Panc1 (cell line): ENCODE measurements at regions not wholly inside any gene's neighbourhood (a gene's known extent, or its start where the extent isn't known, plus 50 kb on each side); places are given as distances from the start of the nearest gene placed in this dataset.

Experiments
- ATAC-seq: fragments of 200-7000 bp; cut with Tn5 transposase; 2 replicates; pipeline ENCODE4 v1.9.1; 2020; ENCODE audit warnings: mild to moderate bottlenecking, moderate library complexity
- BruUV-seq: library from RNA; stranded (reverse); fragments of 400-500 nt; replicated peaks from 2 replicates; lab custom pipeline; 2021; lab: Mats Ljungman, UMichigan
- CTCF ChIA-PET: fragments of 300-600 bp; sonication (Branson Sonifier 250); formaldehyde crosslinking; loops from one replicate; lab custom pipeline; 2022; ENCODE audit warnings: antibody characterized with exemption; lab: Charles Lee
- POLR2A ChIA-PET: fragments of 300-600 bp; sonication (Branson Sonifier 250); formaldehyde crosslinking; loops from one replicate; lab custom pipeline; 2022; ENCODE audit warnings: antibody characterized with exemption; lab: Charles Lee
- DNase-seq: peaks from one replicate; pipeline ENCODE4 v3.0.0-alpha.2; 2010; ENCODE audit warnings: low read depth, low spot score
- H3K27ac ChIP-seq: 2 replicates; pipeline ENCODE4 v1.5.1; 2011; ENCODE audit warnings: mild to moderate bottlenecking, low read length, inconsistent platforms
- H3K27me3 ChIP-seq: fragments of 200-500 bp; sonication (Bioruptor generic); 2 replicates; pipeline ENCODE4 v1.6.0; 2014; ENCODE audit warnings: low read length, inconsistent platforms; ENCODE audit not compliant: control insufficient read depth, insufficient read depth
- H3K36me3 ChIP-seq: fragments of 200-500 bp; sonication (Bioruptor generic); 2 replicates; pipeline ENCODE4 v1.5.1; 2014; ENCODE audit warnings: inconsistent platforms, mild to moderate bottlenecking, low read length, moderate library complexity; ENCODE audit not compliant: control insufficient read depth, insufficient read depth
- H3K4me1 ChIP-seq: 2 replicates; pipeline ENCODE4 v1.5.1; 2011; ENCODE audit warnings: inconsistent platforms, mild to moderate bottlenecking, low read length, moderate library complexity; ENCODE audit not compliant: control insufficient read depth, insufficient read depth
- H3K4me3 ChIP-seq, 2 experiments: 2 replicates each; pipeline ENCODE4 v1.5.1; 2011 to 2012; ENCODE audit warnings: low read depth in 2 of 2, low read length in 2 of 2, mild to moderate bottlenecking in 2 of 2, inconsistent platforms in 1 of 2, moderate library complexity in 1 of 2
- H3K9me3 ChIP-seq: fragments of 200-500 bp; sonication (Bioruptor generic); 2 replicates; pipeline ENCODE4 v1.5.1; 2014; ENCODE audit warnings: low read depth, mild to moderate bottlenecking, inconsistent platforms, low read length, moderate library complexity; ENCODE audit not compliant: control insufficient read depth, insufficient read depth
- POLR2AphosphoS5 ChIP-seq: IDR thresholded peaks from 2 replicates; pipeline ENCODE4 v1.6.1; 2012; ENCODE audit warnings: mild to moderate bottlenecking, low read depth, low read length, moderate library complexity
- SIN3A ChIP-seq: IDR thresholded peaks from 2 replicates; pipeline ENCODE4 v1.6.1; 2012; ENCODE audit warnings: low read depth, mild to moderate bottlenecking, low read length, moderate library complexity, borderline replicate concordance; ENCODE audit not compliant: insufficient read depth
- TCF7L2 ChIP-seq: IDR thresholded peaks from 2 replicates; pipeline ENCODE4 v1.6.1; 2011; ENCODE audit warnings: mild to moderate bottlenecking, low read depth, low read length, inconsistent platforms
- in situ Hi-C: cut with HindIII; loops from 2 replicates; pipeline ENCODE4 v1.10.0; 2016; ENCODE audit warnings: low sequenced_read_pairs, low pct_unique_long_range_greater_than_20kb
- intact Hi-C: fragments of 100-400 bp; cut with micrococcal nuclease; formaldehyde crosslinking; loops from one replicate; pipeline ENCODE4 v1.10.0; 2022; ENCODE audit not compliant: unreplicated experiment
- TF ChIP-seq, protein P1 (sequence below): fragments of 450-650 bp; IDR thresholded peaks from 2 replicates; pipeline ENCODE4 v1.5.1; 2017; ENCODE audit warnings: mild to moderate bottlenecking
- TF ChIP-seq, protein P2 (sequence below), 2 experiments: IDR thresholded peaks; 2 replicates each; pipeline ENCODE4 v1.6.1; 2011 to 2012; ENCODE audit warnings: low read depth in 2 of 2, control low read depth in 1 of 2, low read length in 1 of 2, mild to moderate bottlenecking in 1 of 2, moderate library complexity in 1 of 2; ENCODE audit not compliant: insufficient read depth in 1 of 2

- POLR2A ChIA-PET: no interaction called here
- intact Hi-C loops: no loop called here
- no TSS peak for BruUV-seq
- Histone ChIP-seq H3K4me1 (no peaks in the 10 kb centered on the region), H3K36me3 (no peaks in the 10 kb centered on the region), H3K27me3 (0 out of 2 replicates have a peak, but pooled peaks cover 3% of the 10 kb centered on the region), H3K4me3 (no peak overlapping the region), H3K27ac (no peak overlapping the region), H3K9me3 (no peaks in the 10 kb centered on the region)
- CTCF ChIA-PET: no interaction called here
- in situ Hi-C loops: no loop called here
- DNase-seq (no peak), ATAC-seq (no peak)
- TF ChIP-seq TCF7L2 (no peak), SIN3A (no peak), POLR2AphosphoS5 (no peak)
- TF ChIP-seq, protein P1, sequence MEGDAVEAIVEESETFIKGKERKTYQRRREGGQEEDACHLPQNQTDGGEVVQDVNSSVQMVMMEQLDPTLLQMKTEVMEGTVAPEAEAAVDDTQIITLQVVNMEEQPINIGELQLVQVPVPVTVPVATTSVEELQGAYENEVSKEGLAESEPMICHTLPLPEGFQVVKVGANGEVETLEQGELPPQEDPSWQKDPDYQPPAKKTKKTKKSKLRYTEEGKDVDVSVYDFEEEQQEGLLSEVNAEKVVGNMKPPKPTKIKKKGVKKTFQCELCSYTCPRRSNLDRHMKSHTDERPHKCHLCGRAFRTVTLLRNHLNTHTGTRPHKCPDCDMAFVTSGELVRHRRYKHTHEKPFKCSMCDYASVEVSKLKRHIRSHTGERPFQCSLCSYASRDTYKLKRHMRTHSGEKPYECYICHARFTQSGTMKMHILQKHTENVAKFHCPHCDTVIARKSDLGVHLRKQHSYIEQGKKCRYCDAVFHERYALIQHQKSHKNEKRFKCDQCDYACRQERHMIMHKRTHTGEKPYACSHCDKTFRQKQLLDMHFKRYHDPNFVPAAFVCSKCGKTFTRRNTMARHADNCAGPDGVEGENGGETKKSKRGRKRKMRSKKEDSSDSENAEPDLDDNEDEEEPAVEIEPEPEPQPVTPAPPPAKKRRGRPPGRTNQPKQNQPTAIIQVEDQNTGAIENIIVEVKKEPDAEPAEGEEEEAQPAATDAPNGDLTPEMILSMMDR: no peak
- TF ChIP-seq, protein P2, sequence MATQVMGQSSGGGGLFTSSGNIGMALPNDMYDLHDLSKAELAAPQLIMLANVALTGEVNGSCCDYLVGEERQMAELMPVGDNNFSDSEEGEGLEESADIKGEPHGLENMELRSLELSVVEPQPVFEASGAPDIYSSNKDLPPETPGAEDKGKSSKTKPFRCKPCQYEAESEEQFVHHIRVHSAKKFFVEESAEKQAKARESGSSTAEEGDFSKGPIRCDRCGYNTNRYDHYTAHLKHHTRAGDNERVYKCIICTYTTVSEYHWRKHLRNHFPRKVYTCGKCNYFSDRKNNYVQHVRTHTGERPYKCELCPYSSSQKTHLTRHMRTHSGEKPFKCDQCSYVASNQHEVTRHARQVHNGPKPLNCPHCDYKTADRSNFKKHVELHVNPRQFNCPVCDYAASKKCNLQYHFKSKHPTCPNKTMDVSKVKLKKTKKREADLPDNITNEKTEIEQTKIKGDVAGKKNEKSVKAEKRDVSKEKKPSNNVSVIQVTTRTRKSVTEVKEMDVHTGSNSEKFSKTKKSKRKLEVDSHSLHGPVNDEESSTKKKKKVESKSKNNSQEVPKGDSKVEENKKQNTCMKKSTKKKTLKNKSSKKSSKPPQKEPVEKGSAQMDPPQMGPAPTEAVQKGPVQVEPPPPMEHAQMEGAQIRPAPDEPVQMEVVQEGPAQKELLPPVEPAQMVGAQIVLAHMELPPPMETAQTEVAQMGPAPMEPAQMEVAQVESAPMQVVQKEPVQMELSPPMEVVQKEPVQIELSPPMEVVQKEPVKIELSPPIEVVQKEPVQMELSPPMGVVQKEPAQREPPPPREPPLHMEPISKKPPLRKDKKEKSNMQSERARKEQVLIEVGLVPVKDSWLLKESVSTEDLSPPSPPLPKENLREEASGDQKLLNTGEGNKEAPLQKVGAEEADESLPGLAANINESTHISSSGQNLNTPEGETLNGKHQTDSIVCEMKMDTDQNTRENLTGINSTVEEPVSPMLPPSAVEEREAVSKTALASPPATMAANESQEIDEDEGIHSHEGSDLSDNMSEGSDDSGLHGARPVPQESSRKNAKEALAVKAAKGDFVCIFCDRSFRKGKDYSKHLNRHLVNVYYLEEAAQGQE (IDR thresholded peaks at IDR 0.05; ENCODE audit: insufficient read depth in 1 of 2, low read depth in 2 of 2, low read length in 1 of 2): no peak
These were observed 256.1 kb upstream of the VEPH1 start for GRCh38 chr3:157759311-157759710.

DNA sequence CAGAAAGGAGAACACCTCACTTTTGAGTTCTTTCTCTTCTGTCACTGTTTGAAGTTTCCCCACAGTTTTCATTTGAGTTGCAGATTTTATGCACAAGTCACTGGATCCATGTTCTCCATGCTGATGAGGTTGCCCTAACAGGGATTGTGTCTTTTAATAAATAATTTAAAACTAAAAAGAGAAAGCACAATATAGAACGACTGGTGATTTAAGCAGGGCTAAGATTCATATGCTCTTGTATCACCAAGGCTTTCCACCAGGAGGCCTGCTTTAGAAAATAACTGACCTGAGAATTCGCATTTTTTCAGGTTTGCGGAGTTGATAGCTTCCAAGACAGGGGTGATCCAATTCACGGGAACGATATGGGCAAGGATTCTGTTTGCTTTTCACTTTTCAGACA is 252.0 kb upstream of the VEPH1 start:
- no peaks in the 10 kb centered on the region for H3K9me3 ChIP-seq
- ChIA-PET CTCF (no interaction called here), POLR2A (no interaction called here)
- in situ Hi-C loops (no loop called here), intact Hi-C loops (no loop called here)
- H3K4me1 ChIP-seq: no peaks in the 10 kb centered on the region
- ATAC-seq: no peak
- DNase-seq: no peak
- TF ChIP-seq POLR2AphosphoS5: no peak
- no peak for TF ChIP-seq SIN3A
- TF ChIP-seq, protein P1: peak; percentile 34; the same call in 1 of the 2 replicates
- TF ChIP-seq, protein P2 (IDR thresholded peaks at IDR 0.05; ENCODE audit: insufficient read depth in 1 of 2, low read depth in 2 of 2, low read length in 1 of 2): no peak
- no peak for TF ChIP-seq TCF7L2
- no TSS peak for BruUV-seq
- H3K36me3 ChIP-seq: no peaks in the 10 kb centered on the region
- 0 out of 2 replicates have a peak, but pooled peaks cover 3% of the 10 kb centered on the region for H3K27me3 ChIP-seq
- H3K4me3 ChIP-seq: no peak overlapping the region
- H3K27ac ChIP-seq: no peak overlapping the region
